LNCAP (cell line): ENCODE measurements at regions not wholly inside any gene's neighbourhood (a gene's known extent, or its start where the extent isn't known, plus 50 kb on each side); places are given as distances from the start of the nearest gene placed in this dataset.

Source experiments
- CTCF ChIP-seq: fragments of 450-650 bp; IDR thresholded peaks from 2 replicates; pipeline ENCODE4 v1.5.1; 2017; ENCODE audit warnings: mild to moderate bottlenecking

DNA sequence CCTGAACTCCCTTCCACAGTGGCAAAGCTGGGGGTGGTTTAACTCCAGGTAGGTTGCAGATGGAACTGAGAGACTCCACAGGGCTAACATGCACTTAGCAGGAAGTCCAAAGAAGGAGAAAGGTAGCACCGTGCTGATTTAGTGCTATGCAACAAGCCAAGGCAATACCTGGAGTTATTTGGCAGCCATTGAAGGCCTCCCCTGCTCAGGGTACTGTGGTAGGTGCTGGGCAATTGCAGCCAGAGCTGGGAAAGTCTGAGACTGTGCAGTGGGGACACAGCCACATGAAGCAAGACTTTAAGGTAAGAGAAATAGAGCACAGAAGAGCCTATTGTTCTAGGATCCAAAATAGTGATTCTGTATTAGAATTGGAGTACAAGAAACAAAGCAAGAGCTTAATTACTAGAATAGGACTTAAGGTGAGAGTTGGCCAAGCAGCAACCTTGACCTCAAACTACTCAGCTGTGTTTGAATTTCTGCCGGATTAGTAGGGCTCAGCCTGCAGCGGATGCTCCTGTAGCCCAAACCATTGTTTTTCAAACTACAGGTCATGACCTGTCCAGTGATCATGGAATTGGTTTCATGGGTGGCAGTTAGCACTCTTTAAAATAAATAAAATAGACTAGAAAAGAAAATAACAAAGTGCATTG lies 80.8 kb upstream of the STMND1 start:
- TF ChIP-seq CTCF = no peak

- no peak for TF ChIP-seq CTCF
Observed at GRCh38 chr6:17018425-17018824, 83.4 kb upstream of the STMND1 start.

- TF ChIP-seq CTCF = no peak
Observed at GRCh38 chr6:17017416-17017815, 84.4 kb upstream of the STMND1 start.

DNA sequence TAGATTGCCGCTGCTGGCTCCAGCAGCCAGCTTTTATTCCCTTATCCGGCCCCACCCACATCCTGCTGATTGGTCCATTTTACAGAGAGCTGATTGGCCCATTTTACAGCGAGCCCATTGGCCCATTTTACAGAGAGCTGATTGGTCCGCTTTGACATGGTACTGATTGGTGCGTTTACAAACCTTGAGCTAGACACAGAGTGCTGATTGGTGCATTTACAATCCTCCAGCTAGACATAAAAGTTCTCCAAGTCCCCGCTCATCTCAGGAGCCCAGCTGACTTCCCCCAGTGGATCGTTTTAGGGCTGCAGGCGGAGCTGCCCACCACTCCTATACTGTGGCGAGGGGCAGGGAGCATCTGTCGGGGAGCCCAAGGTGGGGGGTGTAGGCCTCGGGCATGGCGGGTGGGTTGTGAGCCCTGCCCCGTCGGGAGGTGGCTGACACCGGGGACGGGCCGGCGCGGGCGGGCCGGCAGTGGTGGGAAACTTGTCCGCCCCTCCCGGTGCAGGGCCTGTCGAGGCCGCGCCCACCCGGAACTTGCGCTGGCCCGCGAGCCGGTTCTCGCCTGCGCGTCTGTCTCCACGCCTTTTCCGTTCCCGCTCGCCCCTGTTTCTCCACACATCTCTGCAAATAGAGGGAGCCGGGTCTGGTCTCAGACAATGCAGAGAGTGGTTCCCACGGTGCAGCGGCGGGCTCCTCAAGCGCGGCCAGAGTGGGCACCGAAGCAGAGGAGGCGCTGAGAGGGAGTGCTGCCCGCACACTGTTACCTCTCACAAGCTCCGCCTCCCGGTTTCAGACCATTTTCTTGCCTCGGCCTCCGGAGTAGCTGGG lies 86.1 kb upstream of the STMND1 start:
- TF ChIP-seq CTCF = no peak

DNA sequence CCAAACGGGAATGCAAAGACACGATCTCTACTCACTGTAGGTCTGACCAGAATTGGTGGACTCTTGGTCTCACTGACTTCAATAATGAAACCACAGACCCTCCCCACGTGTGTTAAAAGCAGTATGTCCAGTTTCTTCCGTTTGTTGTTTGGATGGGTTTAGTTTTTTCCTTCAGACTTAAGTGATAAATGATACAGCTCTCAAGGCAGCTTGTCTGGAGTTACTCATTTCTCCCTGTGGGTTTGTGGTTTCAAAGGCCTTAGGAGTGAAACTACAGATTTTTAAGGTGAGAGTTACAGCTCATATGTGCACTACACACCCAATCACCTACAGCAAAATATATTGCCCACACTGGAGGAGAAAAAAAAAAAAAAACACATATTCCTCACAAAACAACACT lies 86.7 kb upstream of the STMND1 start:
- no peak for TF ChIP-seq CTCF

DNA sequence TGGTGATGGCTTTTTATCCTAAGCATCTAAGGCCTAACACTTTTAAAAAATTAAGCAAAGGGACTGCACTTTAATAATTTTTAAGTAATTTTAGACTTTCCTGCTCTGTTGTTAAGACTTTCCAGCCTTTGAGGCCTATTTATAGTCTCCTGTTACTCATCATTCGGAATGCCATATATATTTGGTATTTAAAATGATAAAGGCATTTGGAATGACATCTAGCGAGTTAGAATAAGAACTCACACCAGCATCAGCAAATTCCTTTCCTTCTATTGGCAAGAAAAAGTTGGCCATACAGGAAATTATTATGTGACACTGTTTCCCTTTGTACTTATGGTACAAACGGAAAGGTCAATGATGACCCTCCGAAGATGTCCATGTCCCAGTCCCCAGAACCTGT lies 88.1 kb upstream of the STMND1 start:
- no peak for TF ChIP-seq CTCF

GRCh38 chr6:17012421-17013225 lies 89.2 kb upstream of the STMND1 start:
- no peak for TF ChIP-seq CTCF
